Stimulated activated CD4-positive, alpha-beta T cell treated with anti-CD3 and anti-CD28 coated beads, Interleukin-15, amount 100 ng/mL, for 1 hour (primary cell): ENCODE measurements at regions not wholly inside any gene's neighbourhood (a gene's known extent, or its start where the extent isn't known, plus 50 kb on each side); places are given as distances from the start of the nearest gene placed in this dataset.
"Not testable (repeated sequence)": the region's sequence is repeated elsewhere in the genome, so short reads cannot be mapped to it uniquely, and the experiment has no call there.

Source experiments
- DNase-seq, 2 donors: peaks; one replicate each; pipeline ENCODE4 v3.0.0-alpha.2; 2020; ENCODE audit warnings: low read depth in 1 of 2, low spot score in 1 of 2

DNA sequence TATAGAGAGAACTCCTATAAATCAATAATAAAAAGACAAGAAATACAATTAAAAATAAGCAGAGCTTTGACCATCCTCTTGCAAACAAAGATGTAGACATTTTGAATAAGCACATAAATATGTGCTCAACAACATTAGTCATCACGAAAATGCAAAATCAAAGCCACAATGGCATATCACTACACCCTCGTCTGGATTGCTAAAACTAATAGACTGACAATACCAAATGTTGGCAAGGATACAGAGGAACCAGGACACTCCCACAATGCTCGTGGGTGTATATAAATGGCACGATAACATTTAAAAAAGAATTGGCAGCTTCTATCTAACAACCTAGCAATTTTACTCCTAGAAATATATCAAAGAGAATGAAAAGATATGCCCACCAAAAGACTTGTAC, 530.8 kb downstream of the HAPSTR1 start:
- DNase-seq: no peak

DNA sequence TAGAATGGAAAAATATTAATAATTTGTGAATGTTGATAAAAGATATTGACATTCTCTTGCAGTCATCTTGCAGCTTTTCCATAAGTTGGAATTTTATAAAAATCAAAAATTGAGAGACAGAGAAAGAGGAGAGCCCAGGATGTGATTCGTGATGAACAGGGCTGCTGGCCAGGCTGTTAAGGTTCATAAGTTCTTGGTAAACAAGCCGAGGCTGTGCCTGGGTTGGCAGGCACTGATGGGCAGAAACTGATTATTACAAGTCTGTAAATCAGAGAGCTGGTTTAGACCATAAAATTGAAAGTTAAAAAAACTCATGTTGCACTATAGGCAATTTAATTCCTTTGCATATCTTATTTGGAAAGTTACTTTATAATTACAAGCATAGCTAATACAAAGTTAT, 533.7 kb downstream of the HAPSTR1 start:
- no peak for DNase-seq

- DNase-seq: no peak
Observed at GRCh38 chr16:9627427-9627826, 536.0 kb downstream of the HAPSTR1 start.

DNA sequence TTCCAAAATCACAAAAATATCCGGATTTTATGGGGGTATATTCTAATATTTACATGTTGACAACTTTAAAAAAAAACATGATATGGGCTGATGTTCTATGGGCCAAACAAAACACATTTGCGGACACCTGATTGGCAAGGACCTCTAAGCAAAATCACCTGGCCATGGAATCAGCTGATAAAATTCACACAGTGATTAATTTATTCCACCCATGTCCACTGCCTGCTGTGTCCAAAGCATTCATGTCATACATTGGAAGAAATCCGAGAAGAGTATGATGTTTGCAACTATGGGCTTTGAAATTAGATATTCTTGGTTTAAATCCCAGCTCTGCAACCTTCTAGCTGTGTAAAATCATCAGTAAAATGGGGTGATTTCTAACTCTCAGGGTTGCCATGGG, 538.7 kb downstream of the HAPSTR1 start:
- DNase-seq: no peak

- no peak for DNase-seq
Observed at GRCh38 chr16:9630985-9631384, 539.5 kb downstream of the HAPSTR1 start.

DNA sequence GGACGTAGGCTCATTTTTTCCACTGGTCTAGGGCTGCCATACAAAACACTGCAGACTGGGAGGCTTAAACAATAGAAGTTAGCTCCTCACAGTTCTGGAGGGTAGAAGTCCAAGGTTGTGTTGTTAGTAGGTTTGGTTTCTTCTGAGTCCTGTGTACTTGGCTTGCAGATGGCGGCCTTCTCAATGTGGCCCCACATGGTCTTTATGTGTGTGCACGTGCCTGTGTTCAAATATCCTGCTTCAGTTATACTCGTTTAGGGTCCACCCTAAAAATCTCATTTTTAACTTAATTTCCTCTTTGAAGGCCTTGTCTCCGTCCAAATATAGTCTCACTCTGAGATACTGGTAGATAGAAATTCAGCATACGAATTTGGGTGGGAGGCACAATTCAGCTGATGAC, 542.4 kb downstream of the HAPSTR1 start:
- DNase-seq: no peak

GRCh38 chr16:9635150-9635720, 543.8 kb downstream of the HAPSTR1 start:
- not testable (repeated sequence) for DNase-seq

DNA sequence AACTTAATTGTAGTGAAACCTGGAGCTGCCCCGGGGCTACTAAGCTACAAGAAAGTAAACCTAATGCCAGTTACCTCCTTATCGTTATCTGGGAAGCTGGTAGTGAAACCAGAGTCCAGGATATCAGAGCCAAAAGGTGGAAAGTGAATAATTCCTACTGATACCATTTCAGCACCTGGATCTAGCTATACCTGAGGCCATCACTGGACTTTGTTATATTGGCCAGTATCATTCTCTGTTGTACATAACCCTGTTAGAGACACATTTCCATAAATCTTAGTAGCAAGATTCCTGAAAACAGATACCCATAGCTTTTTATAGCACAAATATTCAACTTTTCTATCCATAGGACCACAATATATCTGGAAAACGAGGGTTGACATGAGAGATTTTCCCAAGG, 538.0 kb downstream of the GRIN2A start:
- no peak for DNase-seq

GRCh38 chr16:9645911-9646310, 536.3 kb downstream of the GRIN2A start:
- DNase-seq: no peak

DNA sequence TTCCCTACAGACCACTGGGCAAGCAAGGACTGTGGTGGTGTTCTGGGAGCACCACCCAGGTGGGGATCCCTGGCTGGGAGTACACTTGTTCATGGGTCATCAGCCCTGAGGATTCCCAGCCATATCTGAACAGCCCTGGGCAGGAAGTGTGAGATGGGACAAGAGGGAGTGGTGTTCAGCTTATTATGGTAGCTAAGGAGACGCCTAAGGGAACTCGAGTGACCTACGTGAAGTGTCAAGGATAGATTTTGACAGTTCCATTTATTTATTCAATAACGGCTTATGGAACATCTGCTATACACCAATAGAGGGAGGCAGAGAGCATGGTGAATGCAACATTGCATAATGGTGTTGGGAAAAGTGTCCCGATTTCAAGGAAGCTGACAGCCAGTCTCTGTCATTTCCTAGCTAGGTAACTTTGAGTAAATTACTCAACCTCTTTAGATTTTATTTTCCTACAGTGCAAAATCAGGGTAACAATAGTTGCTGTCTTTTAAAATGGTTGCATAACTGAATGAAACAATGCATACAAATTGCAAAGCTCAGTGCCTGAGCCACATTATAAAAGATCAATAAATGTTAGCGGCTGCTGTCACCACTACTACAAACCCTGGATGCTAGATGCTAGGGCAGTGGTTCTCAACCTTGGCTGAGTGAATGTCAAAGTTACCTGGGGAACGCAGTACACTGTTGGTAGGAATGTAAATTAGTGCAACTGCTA, 534.1 kb downstream of the GRIN2A start:
- DNase-seq: no peak

DNA sequence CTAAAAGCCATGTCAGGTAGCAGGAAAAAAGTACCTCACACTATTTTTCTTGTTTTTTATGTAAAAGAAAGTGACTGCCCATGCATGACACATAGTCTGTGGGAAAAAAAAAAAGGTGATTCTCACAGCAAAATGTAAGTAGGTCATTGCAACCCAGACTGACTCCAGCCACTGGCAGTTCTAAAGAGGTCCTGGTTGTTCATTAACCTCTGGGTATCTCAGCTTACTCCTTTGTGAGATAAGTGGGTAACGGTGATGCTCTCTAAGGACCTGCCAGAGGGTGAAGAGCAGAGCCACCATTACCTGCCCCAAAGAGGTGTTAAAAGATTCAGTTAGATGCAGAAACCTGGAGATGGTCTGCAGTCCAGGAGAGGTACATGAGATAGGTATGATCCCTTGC, 531.9 kb downstream of the GRIN2A start:
- no peak for DNase-seq

DNA sequence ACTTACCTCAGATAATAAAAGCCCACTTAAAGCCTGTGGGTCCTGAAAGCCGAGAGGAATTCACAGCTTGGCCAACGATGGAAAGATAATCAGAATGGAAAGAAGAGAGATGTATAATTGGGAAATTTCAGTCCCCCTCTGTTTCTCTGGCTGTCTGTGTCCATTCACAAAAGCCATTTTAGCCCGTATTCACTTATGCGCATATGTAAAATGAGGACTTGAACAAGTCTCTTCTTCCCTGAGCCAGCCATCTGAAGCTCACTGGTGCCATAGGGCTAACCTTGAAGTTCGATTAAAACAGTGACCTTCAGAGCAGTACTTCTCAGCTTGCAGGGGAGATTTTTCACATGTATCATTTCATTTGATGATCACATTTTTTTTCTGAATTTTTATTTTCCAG, 527.2 kb downstream of the GRIN2A start:
- DNase-seq: no peak

DNA sequence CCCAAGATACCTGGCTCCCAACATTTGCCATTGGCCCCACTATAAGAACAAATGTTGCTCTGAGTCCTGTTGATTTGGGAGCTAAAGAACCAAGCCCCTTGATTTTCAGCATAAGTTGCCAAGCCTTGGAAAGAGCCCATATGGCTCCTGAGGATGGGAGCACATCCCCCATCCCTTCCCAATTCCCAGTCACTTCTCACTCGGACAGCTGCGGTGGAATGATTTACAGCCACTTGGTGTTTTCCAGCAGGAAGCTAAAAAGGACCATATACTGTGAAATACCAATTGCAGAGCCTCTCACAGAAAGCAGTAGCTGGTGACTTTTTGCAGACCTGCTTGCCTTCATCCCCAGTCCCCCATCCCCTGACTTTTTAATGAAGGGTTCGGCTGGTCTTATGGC, 524.6 kb downstream of the GRIN2A start:
- no peak for DNase-seq

GRCh38 chr16:9658164-9658563, 524.1 kb downstream of the GRIN2A start:
- DNase-seq: no peak

DNA sequence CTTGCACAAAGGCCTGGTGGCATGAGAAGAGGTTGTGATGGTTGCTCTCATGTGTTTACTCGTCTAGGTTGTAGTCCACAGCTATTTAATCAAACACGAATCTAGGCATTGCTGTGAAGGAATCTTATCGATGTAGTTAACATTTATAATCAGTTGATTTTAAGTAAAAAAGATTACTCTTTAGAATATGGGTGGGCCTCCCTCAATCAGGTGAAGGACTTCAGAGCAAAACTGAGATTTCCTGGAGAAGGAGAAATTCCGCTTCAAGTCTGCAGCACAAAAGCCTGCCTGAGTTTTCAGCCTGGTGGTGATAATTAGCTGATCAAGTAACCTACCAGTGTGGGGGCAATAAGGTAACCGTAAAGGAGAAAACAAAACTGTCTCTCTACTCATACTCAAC, 523.6 kb downstream of the GRIN2A start:
- no peak for DNase-seq

- DNase-seq: no peak
Observed at GRCh38 chr16:9660898-9661297, 521.3 kb downstream of the GRIN2A start.

DNA sequence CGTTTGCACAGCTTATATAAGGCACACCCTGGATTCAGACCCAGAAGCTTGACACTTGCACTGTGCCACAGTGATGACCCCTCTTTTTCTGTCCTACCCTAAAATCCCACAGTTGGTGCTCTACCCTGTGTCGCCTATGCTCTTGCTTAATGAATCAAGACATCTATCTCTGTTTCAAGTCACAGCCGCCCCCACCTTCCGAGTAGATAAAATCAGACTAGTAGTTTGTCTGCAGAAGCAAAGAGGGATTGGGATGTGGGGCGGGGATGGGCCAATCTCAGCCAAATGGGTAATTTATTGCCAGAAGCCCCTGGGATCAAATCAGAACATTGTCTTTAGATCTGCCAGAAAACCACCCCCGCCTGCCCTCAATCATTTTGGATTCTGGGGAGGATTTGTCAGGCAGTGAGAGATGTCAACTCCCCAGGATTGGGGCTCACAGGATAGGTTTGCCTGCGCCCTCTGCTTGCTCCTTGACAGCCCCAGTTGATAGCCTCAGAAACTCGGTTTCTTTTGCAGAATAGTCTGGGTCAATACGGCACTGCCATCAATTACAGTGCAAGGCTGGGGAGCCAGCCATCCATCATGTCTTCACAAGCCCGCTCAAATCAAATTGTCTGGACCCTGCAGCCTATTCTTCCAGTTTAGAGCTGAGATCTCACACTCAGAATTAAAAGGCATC, 520.8 kb downstream of the GRIN2A start:
- no peak for DNase-seq

DNA sequence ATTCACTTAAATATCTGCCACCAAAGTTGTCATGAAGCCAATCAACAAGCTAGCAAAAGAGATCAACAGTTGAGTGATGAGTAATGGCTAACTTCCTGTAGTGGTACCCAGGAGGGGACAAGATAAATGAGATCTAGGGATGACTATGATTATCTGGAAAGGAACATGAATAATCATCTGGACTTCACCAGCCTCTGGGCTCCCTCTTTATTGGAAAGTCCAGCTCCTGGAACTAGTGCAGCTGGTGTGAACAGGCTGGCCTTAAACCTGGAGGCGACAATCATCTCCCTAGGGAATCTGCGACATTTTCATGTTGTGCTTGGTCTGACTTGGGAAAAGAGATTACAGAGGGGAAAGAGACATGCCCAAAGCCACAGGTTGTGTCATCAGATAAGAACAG, 518.6 kb downstream of the GRIN2A start:
- DNase-seq: no peak

GRCh38 chr16:9665851-9666271, 516.4 kb downstream of the GRIN2A start:
- no peak for DNase-seq

DNA sequence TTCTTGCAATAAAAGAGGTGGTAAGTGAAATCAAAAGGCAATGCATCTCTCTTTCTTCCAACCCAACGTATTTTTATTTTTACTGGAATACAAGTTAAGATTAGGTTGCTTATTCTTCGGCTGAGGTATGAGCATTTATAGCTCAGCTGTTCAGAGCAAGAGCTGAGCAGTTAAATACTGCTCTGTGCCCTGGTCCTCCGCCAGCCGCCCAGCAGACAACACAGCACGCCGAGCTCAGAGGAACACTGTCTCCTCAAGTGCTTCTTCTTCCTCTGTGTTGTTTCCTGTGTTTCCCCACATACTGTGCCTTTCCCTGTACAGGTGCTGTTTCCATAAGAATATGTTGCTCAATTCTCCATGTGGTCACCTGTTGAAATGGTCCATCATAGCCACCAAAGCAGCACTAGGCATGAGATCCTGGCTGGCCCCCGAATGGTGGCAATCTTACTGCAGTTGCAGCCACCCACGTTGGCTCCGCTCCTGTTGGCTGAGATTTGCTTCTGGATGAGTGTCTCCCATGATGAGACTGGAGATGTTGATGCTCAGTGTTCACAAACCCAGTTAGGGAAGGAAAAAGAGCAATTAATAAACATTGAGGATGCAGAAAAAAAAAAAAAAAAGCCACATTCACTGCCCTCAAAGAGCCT, 515.3 kb downstream of the GRIN2A start:
- no peak for DNase-seq

GRCh38 chr16:9670033-9670432, 512.2 kb downstream of the GRIN2A start:
- DNase-seq: no peak

- not testable (repeated sequence) for DNase-seq
Observed at GRCh38 chr16:9670616-9671015, 511.6 kb downstream of the GRIN2A start.
